SK-N-DZ (cell line): ENCODE measurements at regions not wholly inside any gene's neighbourhood (a gene's known extent, or its start where the extent isn't known, plus 50 kb on each side); places are given as distances from the start of the nearest gene placed in this dataset.
A peak's percentile ranks its signal among the peaks of the same experiment; 100 is the strongest.

Experiments
- DNase-seq: peaks from one replicate; pipeline ENCODE4 v3.0.0-alpha.2; 2015; ENCODE audit warnings: low spot score

DNA sequence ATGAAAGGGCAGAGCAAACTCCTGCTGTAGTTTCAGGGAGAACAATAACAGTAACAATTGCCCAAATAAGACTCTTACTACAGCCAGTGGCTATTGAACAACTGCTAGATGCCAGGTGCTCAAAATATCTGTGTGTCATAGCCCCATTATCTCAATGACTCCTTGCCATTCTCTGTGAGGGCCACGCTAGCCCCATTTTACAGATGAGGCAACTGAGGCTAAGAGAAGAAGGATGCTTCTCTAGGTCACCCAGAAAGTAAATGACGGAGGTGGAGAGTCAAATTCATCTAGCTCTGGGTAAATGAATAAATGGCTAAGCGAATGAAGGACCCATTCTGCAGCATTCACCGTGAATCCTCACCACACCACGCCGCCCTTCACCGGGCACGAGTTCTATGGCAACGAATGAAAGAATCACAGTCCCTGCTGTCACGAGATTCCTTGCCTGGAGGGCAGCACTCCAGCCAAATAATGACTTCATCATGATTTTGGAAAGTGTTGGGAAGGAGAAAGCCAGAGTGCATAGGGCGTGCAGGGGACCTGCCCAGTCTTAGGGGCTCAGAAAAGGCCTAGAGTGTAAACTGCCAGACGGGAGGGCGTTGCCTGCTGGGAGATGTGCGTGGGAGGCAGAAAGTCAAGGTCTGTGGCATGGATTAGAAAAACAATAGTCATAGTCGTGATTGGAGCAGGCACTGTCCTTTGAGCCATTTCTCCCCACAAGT lies 147.2 kb downstream of the C9orf50 start:
- no peak for DNase-seq

DNA sequence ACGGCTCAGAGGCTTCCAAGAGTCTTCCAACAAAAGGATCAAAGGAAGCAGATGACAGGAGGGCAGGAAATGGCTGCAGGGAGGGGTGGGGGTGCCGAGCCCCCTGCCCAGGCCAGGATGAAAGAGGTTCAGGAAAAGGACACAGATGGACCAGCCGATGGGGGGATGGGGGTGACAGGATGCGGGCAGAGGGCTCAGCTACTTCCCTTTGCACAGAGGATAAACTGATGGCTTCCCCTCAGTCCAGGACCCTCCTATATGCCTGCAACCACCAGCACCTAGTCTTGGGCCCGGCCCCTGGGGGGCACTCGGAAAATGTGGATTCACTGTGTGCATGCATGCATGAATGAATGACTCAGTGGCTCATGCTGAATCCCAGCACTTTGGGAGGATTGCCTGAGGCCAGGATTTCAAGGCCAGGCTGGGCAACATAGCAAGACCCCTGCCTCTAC lies 148.2 kb downstream of the C9orf50 start:
- no peak for DNase-seq

DNA sequence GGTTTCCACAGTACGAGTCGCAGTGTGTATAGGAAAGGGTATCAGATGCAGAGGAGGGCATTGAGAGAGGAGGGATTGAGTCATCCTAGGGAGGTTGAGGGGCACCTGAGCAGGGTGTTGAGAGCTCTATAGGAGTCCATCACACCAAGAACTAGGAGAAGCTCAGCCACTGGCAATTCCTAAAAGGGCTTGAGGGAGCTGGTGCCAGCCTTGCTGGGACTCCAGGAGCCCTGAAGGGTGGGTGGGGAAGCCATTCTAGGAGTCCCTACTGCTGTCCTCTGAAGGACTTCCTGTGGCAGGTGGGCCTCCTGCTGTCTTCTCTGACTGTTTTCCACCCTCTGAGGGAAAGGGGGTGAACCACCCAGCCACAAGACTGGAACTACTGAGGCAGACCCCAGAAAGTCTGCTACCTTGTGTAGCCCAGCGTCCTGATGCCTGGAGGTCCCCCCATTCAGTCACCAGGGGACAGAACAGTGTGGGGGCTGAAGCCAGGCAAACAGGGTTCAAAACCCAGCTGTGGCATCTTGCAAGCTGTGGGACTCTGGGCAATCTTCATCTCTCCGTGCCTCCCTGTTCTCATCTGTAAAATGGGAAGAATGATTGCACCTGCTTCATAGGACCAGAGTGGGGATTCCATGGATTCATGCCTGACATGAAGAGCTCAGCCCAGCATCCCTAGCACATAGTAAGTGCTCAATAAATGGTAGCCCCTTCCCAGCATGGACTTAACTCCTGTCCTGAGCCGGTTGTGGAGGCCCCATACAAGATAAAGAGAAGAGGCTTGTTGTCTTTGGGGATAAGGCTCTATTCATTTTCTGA lies 149.5 kb downstream of the C9orf50 start:
- DNase-seq, result no peak

DNA sequence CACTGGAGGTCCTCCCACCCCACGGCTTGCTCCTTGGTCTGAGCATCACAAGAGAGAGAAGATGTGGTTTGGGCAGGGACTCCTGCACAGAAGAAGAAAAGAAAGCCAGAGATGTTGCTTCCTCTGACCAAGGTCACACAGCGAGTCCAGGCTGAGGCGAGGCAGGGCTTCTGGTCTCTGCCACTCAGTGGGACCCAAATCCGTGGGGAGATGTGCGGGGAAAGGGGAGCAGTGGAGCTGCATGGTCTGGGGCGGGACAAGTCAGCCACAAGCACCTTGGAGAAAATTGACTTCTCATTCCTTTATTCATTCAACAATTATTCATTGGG lies 150.9 kb downstream of the C9orf50 start:
- DNase-seq, result no peak

DNA sequence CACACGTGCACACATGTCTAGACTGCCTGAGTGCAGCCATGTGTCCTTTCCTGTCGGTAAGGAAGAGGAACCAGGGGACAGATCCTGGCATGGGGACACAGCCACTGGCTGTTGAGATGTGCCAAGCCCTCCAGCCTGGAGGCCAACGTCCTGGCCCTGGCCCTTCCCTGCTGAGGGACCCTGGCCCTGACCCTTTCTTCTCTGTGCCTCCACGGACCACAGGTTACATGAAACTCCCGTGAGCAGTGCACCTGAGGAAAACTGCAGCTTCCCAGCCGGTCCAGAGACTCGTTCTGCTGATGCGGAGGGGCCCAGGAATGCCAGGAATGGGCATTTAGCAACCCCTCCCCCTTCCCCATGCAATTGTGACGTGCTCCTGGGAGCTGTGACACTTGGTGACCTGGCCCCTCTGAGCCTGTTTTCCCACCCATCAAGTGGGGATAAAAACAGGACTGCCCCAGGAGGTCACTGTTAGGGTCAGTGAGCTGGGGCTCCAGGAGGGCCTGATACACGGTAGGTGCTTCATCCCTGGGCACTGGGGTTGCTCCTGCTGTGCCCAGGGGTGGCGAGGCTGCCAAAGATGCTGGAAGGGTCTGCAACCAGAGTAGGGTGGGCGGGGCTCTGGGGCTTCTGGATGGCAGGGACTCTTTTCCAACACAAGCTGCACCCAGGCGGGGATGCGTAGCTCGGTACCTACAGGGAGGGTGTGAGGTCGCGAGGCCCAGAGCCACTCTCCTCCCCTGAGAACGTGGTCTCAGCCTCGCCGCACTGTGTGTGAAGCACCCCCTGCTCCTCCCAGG lies 151.5 kb downstream of the C9orf50 start:
- DNase-seq, result no peak

DNA sequence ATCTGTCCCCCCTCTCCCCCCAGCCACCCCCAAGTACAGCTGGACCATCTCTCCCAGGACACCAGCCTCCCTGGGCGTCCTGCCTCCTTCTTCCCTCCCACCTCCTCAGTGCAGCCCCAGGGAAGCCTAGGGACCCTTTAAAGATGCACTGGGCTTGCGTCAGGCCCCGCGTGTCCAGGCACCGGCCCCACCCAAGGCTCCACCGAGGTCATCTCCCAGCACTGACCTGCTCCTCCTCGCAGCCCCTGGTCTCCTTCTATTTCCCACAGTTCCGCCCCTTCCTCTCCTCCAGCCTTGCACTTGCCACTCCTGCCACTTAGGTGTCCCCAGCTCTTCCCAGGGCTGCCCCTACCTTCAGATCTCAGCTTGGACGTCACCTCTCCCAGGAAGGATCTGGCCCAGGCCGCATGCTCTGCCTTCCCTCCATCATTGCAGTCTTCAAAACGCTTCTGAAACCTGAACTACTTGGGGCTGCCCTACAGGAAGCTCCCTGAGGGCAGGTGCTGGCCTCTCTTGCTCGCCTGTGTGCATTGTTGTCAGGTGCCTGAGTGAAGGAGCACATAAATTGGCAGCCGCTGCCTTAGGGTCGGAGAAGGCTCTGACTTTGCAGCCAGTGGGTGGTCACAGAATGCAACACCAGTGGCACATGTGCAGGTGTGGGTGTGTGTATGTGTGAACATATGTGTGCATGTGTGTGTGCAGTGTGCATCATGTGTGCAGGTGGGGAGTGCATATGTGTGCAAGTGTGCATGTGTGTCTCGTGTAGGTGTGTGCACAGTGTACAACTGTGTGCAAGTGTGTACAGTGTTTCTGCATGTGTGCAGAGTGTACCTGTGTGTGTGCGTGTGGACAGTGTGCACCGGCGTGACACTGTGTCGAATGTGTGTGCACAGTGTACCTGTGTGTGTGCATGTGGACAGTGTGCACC lies 152.9 kb downstream of the C9orf50 start:
- DNase-seq, result no peak

DNA sequence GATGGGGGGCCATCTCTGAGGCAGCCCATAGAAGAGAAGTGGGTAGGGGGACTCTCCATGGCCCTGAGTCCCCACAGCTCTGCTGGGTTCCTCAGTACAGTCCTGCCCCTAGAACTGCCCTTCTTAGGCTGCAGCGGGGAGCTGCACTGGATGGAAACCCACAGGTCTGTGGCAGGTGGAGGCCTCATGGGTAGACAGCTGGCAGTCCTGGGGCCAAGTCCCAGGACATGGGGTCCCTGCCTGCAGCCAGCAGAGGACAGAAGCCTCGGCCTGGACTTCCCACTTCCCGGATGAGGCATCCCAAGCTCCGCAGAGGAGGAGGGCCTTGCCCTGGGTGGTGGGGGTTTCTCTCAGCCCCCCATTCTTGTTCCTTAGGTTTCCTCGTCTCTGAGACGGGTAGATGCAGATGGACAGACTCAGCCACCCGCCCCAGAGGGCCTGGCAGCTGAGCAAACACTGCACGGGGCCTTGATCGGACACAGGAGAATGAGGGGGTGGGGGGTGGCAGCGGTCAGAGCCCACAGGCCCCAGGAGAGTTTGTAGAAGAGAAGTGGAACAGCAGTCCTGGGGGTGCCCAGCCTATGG lies 153.8 kb downstream of the C9orf50 start:
- DNase-seq, result no peak

DNA sequence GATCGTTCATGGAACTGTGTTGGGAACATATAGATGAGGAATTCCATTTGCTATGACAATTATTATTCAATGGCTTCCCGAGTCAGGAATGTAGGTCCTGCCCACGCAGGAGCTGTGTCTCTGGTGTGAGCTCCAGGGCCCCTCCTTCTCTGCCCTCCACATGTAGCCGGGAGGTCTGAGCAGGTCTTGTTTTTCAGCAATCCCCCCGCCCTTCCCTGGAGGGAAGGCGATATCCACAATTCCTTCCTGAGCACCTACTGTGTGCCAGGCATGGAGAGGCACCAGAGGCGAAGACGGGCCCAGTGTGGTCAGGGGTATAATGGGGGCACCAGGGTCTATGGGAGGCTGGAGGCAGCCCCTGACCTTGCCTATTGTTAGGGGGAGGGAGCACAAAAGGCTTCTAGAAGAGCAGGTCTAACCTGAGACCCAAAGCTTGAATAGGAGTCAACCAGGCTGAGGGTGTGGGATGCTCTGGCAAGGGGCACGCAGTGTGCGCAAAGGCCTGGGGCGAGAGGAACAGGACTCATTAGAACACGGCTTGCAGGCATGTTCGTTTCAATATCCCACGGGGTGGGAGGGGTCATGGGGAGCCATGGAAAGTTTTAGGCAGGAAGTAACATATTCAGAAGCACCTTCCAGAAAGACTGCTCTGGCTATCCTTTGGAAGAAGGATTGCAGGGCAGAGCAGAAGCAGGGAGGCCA lies 154.9 kb downstream of the C9orf50 start:
- DNase-seq, result no peak

DNA sequence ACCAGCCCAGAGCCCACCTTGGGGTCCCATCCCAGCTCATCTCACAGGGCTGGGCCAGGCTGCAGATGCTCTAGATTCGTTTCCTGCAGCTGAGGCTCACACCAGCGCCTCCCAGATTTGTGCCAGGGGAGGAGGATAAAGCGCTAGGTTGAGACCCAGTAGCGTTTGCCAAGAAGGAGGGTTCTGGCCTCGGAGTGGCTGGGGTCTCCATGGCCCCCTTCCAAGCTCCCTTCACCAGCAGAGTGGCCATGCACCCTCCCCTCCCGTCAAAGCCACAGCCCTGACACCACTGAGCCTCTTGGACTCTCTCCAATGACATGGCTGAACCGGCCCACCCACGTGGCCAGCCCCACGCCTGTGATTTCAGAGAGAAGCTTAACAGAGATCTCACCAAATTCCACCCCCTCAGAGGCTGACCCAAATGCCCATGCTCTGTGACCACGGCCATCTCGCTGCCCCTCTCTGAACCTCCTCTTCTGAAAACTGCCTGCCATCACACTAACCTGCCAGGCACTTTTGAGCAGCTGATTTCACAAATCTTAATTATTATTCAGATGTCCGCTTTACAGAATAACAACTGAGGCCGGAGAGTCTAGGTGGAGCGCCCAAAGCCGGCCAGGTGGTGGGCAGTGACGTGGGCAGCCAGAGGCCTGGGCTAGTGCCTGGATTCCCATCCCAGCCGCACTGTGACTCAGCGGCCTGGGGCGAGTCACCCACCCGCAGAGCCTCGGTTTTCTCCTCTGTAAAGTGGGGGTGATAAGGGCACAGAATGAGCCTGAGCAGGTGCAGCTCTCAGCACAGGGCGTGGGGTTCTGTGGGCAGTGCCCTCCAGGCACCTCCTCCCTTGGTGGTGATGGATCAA lies 155.7 kb downstream of the C9orf50 start:
- DNase-seq, result no peak

DNA sequence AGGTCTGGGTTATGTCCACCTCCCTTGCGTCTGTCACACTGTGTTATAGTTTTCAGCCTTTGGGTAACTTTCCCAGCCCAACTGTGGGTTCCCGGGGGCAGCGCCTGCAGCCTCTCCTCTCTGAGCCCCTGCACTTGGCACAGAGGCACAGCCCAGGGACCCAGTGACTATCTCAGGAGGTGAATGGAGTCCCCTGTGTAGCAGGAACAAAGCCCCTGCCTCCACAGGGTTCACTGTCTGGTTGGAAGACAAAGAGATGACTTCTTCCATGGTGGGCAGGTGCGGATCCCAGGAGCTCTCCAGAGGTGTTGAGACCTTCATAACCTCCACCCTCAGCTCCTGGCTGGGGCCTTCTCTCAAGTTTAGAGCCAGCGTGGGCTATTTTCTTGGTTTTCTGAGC lies 156.9 kb downstream of the C9orf50 start:
- DNase-seq, result no peak

DNA sequence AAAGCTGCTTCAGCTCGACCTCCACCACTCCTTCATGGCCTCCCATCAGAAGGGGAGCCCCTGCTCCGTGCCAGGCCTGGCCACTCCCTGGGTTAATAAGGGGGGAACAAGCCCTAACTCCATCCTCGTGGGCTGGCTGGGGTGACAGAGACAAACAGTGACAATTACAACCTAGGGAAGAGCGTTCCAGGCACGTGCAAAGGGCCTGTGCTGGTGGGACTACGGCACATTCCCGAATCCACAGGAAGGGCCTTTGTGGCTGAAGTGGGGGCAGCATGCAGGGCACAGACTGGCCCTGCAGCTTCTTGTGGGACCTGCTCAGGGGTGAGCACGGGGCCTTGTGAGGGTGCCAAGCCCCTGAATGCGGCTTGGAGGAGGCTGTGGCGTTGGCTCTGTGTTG lies 157.4 kb downstream of the C9orf50 start:
- no peak for DNase-seq

DNA sequence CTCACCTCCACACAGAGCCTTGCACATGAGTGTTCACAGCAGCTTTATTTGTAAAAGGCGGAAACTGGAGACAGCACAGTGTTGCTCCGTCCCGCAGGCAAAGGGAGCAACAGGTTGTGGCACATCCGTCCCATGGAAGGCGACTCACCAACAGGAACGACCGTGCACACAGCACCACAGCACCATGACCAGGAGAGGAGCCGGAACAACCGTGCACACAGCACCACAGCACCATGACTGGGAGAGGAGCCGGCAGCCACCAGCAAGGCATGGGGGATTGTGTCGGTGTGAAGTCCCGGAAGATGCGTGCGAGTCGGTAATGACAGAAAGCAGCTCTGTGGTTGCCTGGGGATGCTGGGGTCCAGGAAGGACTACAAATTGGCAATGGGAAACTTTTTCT lies 158.5 kb downstream of the C9orf50 start:
- no peak for DNase-seq

DNA sequence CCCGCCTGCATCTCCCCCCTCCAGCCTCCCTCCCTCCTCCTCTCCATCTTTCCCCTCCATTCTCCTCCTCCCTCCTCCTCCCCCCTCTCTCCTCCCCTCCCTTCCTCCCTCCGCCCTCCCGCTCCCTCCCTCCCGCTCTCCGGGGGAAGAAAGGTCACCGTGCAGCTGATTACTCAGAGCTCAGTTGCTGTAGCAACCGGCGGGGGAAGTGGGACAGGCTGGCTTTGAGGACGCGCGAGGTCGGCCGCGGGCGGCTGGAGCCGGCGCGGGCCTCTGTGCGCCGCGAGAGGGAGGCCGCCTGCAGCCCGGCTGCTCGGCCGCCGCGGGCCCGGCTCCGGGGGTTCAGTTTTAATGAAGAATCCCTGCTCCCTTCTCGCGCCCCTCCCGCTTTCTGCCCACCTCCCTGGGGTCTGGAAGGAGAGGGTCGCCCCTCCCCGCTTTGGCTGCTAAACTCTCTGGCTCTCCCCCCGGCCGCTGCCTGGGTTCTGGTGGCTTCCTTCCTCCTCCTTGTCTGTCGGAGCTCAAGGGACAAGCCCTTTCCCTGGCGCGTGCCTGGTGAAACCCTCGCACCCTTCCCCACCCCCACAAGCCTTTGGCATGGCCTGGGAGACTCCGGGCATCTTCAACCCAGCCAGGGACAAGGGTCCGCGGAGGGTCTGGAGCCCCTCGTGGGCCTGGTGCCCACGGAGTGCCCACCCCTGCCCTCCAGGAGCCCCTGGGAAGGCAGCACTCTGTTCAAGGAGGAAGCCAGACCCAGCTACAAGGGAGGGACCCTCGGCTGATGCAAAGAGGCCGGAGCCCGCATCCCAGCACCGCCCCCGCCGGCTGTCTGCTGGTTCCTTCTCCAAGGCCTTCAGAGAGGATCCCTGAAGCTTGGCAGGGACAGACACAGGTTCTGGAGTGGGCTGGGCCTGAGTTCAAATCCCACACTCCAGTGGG lies 160.3 kb downstream of the C9orf50 start:
- peak; percentile 98 for DNase-seq

DNA sequence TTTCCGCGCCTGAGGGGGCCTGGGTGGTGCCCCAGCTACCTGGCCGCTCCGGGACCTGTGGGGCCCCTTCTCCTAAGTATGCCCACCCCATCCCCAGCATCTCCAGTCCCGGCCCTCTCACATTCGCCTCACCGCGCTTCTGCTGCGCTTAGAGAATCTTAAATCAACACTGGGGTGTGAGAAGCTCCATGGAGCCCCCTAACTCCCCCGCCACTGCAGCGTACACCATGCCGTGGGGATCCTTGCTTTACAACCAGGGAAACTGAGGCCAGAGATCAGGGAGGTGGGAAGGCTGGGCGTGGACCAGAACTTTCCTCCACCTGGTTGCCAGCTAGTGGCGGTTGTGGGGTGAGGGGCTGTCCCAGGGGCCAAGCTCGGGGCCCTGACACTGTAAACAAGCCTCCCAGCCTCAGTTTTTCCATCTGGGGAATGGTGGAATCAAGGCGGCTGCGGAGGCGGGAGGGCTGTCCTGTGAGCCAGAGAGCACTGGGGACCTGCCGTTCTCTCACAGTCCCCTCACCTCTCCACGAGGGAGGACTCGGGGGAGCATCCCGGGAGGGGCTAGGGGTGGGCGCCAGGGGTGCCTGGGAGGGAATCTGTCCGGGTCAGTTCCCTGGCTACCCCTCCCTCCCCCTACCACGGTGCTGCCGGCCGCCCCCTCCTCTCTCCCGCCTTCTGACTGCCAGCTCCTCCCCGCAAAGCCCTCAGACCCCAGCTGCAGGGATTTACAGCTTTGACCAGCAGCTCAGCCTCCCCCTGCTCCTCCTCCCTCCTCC lies 161.2 kb downstream of the C9orf50 start:
- DNase-seq, result no peak

DNA sequence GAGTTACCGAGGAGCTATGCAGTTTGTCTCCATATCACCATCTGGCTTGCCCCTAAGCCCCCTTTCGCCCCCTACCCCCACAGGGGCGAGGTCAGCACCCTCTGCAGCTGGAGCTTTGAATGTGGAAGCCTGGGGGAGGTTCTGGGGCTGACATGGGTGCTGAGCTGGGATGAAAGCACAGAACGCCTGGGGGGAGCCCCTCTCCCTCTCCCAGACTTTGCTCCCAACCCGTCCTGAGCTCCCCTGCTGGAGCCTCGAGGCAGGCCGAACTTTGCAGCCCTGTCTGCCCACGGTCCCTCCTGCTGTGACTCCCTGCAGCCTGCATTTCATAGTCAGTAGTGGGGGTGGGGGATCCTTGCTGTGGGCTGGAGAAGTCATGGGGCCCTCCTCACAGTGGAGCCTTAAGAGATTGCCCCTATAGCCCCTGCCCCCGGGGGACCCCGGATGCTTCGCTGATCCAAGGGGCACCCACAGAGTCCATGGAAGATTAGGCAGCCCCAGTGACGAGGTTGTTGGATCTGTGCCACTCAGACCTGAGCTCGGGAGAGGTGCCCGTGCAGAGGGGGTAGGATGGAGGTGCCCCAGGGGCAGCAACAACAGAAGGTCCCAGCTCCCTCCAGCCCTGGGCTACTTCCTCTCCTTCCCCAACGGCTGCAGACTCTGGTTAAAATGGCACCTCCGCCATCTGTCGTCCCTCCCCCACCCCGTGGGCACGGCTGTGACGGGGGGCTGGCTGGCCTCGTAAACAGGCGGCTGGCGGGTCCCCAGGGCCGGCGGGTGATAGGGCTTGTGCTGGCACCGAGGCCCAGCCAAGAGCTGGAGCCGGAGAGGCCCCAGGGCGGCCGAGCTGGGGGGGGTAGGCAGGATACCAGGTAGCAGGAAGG lies 162.0 kb downstream of the C9orf50 start:
- DNase-seq, result peak; percentile 49

DNA sequence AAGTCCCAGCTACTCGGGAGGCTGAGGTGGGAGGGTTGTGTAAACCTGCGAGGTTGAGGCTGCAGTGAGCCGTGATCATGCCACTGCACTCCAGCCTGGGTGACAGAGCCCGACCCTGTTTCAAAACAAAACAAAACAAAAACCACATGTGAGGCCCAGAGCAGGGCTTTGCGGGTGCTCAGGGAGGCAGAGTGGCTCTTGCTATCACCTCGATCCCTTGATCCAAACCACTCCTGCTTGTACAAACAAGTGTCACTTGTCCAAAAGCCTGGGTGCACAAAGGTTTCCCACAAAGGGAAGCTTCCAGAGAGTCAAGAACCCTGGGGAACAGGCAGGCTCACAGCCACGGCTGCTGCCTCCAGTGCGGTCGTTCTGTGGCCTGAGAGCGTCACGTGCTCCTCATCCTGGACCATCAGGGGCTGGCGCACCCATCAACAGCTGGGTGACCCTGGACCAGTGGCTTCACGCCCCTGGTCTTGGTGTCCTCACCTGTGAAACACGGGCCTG lies 162.7 kb downstream of the C9orf50 start:
- DNase-seq, result peak; percentile 63
